Testis (tissue), 2 donors: ENCODE measurements at regions not wholly inside any gene's neighbourhood (a gene's known extent, or its start where the extent isn't known, plus 50 kb on each side); places are given as distances from the start of the nearest gene placed in this dataset.

Experiments
- DNase-seq: peaks from one replicate; pipeline ENCODE4 v3.0.0-alpha.2; 2019
- H3K27ac ChIP-seq, 2 donors: fragments of 200-600 bp; sonication (generic); one replicate each; pipeline ENCODE4 v1.5.1; 2019
- H3K27me3 ChIP-seq: fragments of 200-600 bp; sonication (generic); one replicate; pipeline ENCODE4 v1.5.1; 2019
- H3K36me3 ChIP-seq: fragments of 200-600 bp; sonication (generic); one replicate; pipeline ENCODE4 v1.5.1; 2017; ENCODE audit warnings: low read depth; ENCODE audit errors: missing control alignments
- H3K4me1 ChIP-seq: fragments of 200-600 bp; sonication (generic); one replicate; pipeline ENCODE4 v1.5.1; 2019
- H3K4me3 ChIP-seq, 2 donors: fragments of 200-600 bp; sonication (generic); one replicate each; pipeline ENCODE4 v1.5.1; 2017 to 2019
- H3K9me3 ChIP-seq: fragments of 200-600 bp; sonication (generic); one replicate; pipeline ENCODE4 v1.5.1; 2017
- CTCF ChIP-seq, 3 experiments: fragments of 450-650 bp in 2 of 3; fragments of 200-600 bp in 1 of 3; sonication (generic) in 1 of 3; IDR thresholded peaks; one replicate each; pipeline ENCODE4 v1.5.1; 2016 to 2019; ENCODE audit warnings: antibody characterized with exemption in 3 of 3, mild to moderate bottlenecking in 2 of 3, moderate library complexity in 1 of 3
- POLR2A ChIP-seq: fragments of 450-650 bp; IDR thresholded peaks from one replicate; pipeline ENCODE4 v1.6.1; 2017; ENCODE audit warnings: antibody characterized with exemption, mild to moderate bottlenecking, moderate library complexity
- WGBS, 2 donors: methylation state at CpG; one replicate each; pipeline ENCODE4 v1.1.5; 2018; 5-methylcytosine and 5-hydroxymethylcytosine counted together
- intact Hi-C: fragments of 100-400 bp; cut with DNase I; formaldehyde crosslinking; loops from one replicate; pipeline ENCODE4 v1.15.1; 2023; ENCODE audit warnings: low total_unique reads

GRCh38 chr3:23117856-23118255 is 85.3 kb upstream of the UBE2E2 start:
- Histone ChIP-seq H3K4me3 (no peak overlapping the region), H3K27me3 (no peaks in the 10 kb centered on the region), H3K9me3 (no peaks in the 10 kb centered on the region), H3K4me1 (no peaks in the 10 kb centered on the region), H3K36me3 (no peaks in the 10 kb centered on the region), H3K27ac (no peak overlapping the region)
- no peak for DNase-seq
- intact Hi-C loops = no loop called here
- 56 to 82% methylated on average over 1 of the region's 1 CpG for WGBS, 2 donors
- TF ChIP-seq POLR2A = no peak
- no peak for TF ChIP-seq CTCF (IDR thresholded peaks at IDR 0.05)

- H3K4me1 ChIP-seq = no peaks in the 10 kb centered on the region
- no peaks in the 10 kb centered on the region for H3K27me3 ChIP-seq
- 74 to 96% methylated on average over 3 of the region's 3 CpGs for WGBS, 2 donors
- no peaks in the 10 kb centered on the region for H3K36me3 ChIP-seq
- no peak overlapping the region for H3K27ac ChIP-seq
- intact Hi-C loops = no loop called here
- H3K9me3 ChIP-seq = no peaks in the 10 kb centered on the region
- TF ChIP-seq CTCF (IDR thresholded peaks at IDR 0.05) = no peak
- no peak for TF ChIP-seq POLR2A
- DNase-seq = no peak
- H3K4me3 ChIP-seq = no peak overlapping the region
Observed at GRCh38 chr3:23127196-23127595, 75.9 kb upstream of the UBE2E2 start.

- Histone ChIP-seq H3K9me3 (no peaks in the 10 kb centered on the region), H3K4me1 (no peaks in the 10 kb centered on the region), H3K27ac (no peak overlapping the region), H3K36me3 (no peaks in the 10 kb centered on the region), H3K4me3 (no peak overlapping the region), H3K27me3 (no peaks in the 10 kb centered on the region)
- TF ChIP-seq POLR2A (no peak), CTCF (IDR thresholded peaks at IDR 0.05) (no peak)
- DNase-seq = no peak
- 54 to 58% methylated on average over 2 of the region's 2 CpGs for WGBS, 2 donors
- intact Hi-C loops = no loop called here
Observed at GRCh38 chr3:23128655-23129054, 74.5 kb upstream of the UBE2E2 start.

- intact Hi-C loops = no loop called here
- Histone ChIP-seq H3K4me1 (no peaks in the 10 kb centered on the region), H3K36me3 (no peaks in the 10 kb centered on the region), H3K9me3 (no peaks in the 10 kb centered on the region), H3K27me3 (no peaks in the 10 kb centered on the region), H3K27ac (no peak overlapping the region), H3K4me3 (no peak overlapping the region)
- TF ChIP-seq POLR2A (no peak), CTCF (IDR thresholded peaks at IDR 0.05) (no peak)
- no peak for DNase-seq
- 31 to 53% methylated on average over 4 of the region's 4 CpGs for WGBS, 2 donors
Observed at GRCh38 chr3:23129117-23129516, 74.0 kb upstream of the UBE2E2 start.

GRCh38 chr3:23129817-23130216 is 73.3 kb upstream of the UBE2E2 start:
- WGBS, 2 donors = 53 to 66% methylated on average over 3 of the region's 3 CpGs

More at GRCh38 chr3:23129817-23130216, 73.3 kb upstream of the UBE2E2 start:
- no peaks in the 10 kb centered on the region for H3K27me3 ChIP-seq
- no peak for DNase-seq
- no peak overlapping the region for H3K4me3 ChIP-seq
- TF ChIP-seq POLR2A (no peak), CTCF (IDR thresholded peaks at IDR 0.05) (no peak)
- H3K9me3 ChIP-seq = no peaks in the 10 kb centered on the region
- no peaks in the 10 kb centered on the region for H3K4me1 ChIP-seq
- intact Hi-C loops = no loop called here
- H3K36me3 ChIP-seq = no peaks in the 10 kb centered on the region
- H3K27ac ChIP-seq = no peak overlapping the region
